Activated naive CD8-positive, alpha-beta T cell treated with anti-CD3 and anti-CD28 coated beads, Interleukin-2, amount 10 ng/mL, durations not matched to agents 7 days and 5 days (primary cell): ENCODE measurements at regions not wholly inside any gene's neighbourhood (a gene's known extent, or its start where the extent isn't known, plus 50 kb on each side); places are given as distances from the start of the nearest gene placed in this dataset.

Experiments used
- ATAC-seq: fragments of 150-1000 bp; cut with Tn5 transposase; one replicate; pipeline ENCODE4 v1.10.0; 2021; ENCODE audit warnings: low read depth, moderate library complexity
- POLR2A ChIA-PET: fragments of 350-600 bp; sonication (Branson Sonifier 250); formaldehyde crosslinking; loops from one replicate; lab custom pipeline; 2021; ENCODE audit warnings: antibody characterized with exemption; lab: Charles Lee
- DNase-seq: peaks from one replicate; pipeline ENCODE4 v3.0.0; 2021
- H3K27ac Mint-ChIP-seq: one replicate; pipeline ENCODE4 v1.8.0; 2022; ENCODE audit warnings: mild to moderate bottlenecking, mixed read lengths
- H3K27me3 Mint-ChIP-seq: one replicate; pipeline ENCODE4 v1.8.0; 2022; ENCODE audit warnings: mild to moderate bottlenecking, moderate library complexity, mixed read lengths
- H3K36me3 Mint-ChIP-seq: one replicate; pipeline ENCODE4 v1.8.0; 2021; ENCODE audit warnings: mild to moderate bottlenecking, mixed read lengths
- H3K4me1 Mint-ChIP-seq: one replicate; pipeline ENCODE4 v1.8.0; 2021; ENCODE audit warnings: mixed read lengths
- H3K4me3 Mint-ChIP-seq: one replicate; pipeline ENCODE4 v1.8.0; 2022; ENCODE audit warnings: mild to moderate bottlenecking, moderate library complexity, mixed read lengths
- H3K9me3 Mint-ChIP-seq: one replicate; pipeline ENCODE4 v1.8.0; 2021; ENCODE audit warnings: mixed read lengths

- Mint-ChIP-seq H3K27me3 (no peaks in the 10 kb centered on the region), H3K27ac (no peak overlapping the region), H3K9me3 (peaks cover 4% of the 10 kb centered on the region), H3K36me3 (no peaks in the 10 kb centered on the region), H3K4me1 (no peaks in the 10 kb centered on the region), H3K4me3 (no peak overlapping the region)
- ATAC-seq (no peak), DNase-seq (no peak)
- POLR2A ChIA-PET = no interaction called here
These were observed 415.2 kb upstream of the LRRTM4 start for GRCh38 chr2:77937366-77937765.

- peaks cover 5% of the 10 kb centered on the region for H3K9me3 Mint-ChIP-seq
- H3K27me3 Mint-ChIP-seq = no peaks in the 10 kb centered on the region
- DNase-seq (no peak), ATAC-seq (no peak)
- H3K4me1 Mint-ChIP-seq = no peaks in the 10 kb centered on the region
- H3K4me3 Mint-ChIP-seq = no peak overlapping the region
- H3K36me3 Mint-ChIP-seq = no peaks in the 10 kb centered on the region
- no peak overlapping the region for H3K27ac Mint-ChIP-seq
- POLR2A ChIA-PET = no interaction called here
These were observed 416.3 kb upstream of the LRRTM4 start for GRCh38 chr2:77938462-77938861.

- DNase-seq = no peak
- Mint-ChIP-seq H3K36me3 (no peaks in the 10 kb centered on the region), H3K27ac (no peak overlapping the region), H3K27me3 (no peaks in the 10 kb centered on the region), H3K4me1 (no peaks in the 10 kb centered on the region), H3K4me3 (no peak overlapping the region), H3K9me3 (peaks cover 3% of the 10 kb centered on the region)
- no peak for ATAC-seq
- POLR2A ChIA-PET = no interaction called here
These were observed 417.2 kb upstream of the LRRTM4 start for GRCh38 chr2:77939370-77939769.

- no peak for DNase-seq
- POLR2A ChIA-PET = no interaction called here
- Mint-ChIP-seq H3K36me3 (no peaks in the 10 kb centered on the region), H3K27me3 (no peaks in the 10 kb centered on the region), H3K4me3 (no peak overlapping the region), H3K9me3 (peaks cover 3% of the 10 kb centered on the region), H3K27ac (no peak overlapping the region), H3K4me1 (no peaks in the 10 kb centered on the region)
- no peak for ATAC-seq
These were observed 417.6 kb upstream of the LRRTM4 start for GRCh38 chr2:77939801-77940200.

GRCh38 chr2:77954931-77955330 lies 432.8 kb upstream of the LRRTM4 start:
- Mint-ChIP-seq H3K4me3 (no peak overlapping the region), H3K27me3 (no peaks in the 10 kb centered on the region), H3K4me1 (no peaks in the 10 kb centered on the region), H3K36me3 (no peaks in the 10 kb centered on the region), H3K9me3 (no peaks in the 10 kb centered on the region), H3K27ac (no peak overlapping the region)
- POLR2A ChIA-PET = no interaction called here
- DNase-seq (no peak), ATAC-seq (no peak)

- DNase-seq (no peak), ATAC-seq (no peak)
- Mint-ChIP-seq H3K27ac (no peak overlapping the region), H3K36me3 (no peaks in the 10 kb centered on the region), H3K4me3 (no peak overlapping the region), H3K9me3 (peaks cover 10% of the 10 kb centered on the region), H3K27me3 (no peaks in the 10 kb centered on the region), H3K4me1 (no peaks in the 10 kb centered on the region)
- POLR2A ChIA-PET = no interaction called here
These were observed 440.8 kb upstream of the LRRTM4 start for GRCh38 chr2:77962943-77963342.

GRCh38 chr2:77977471-77978063 lies 455.4 kb upstream of the LRRTM4 start:
- no peaks in the 10 kb centered on the region for H3K4me1 Mint-ChIP-seq
- H3K9me3 Mint-ChIP-seq = peaks cover 13% of the 10 kb centered on the region
- ATAC-seq (no peak), DNase-seq (no peak)
- no peak overlapping the region for H3K27ac Mint-ChIP-seq
- POLR2A ChIA-PET = no interaction called here
- H3K4me3 Mint-ChIP-seq = no peak overlapping the region
- H3K27me3 Mint-ChIP-seq = no peaks in the 10 kb centered on the region
- H3K36me3 Mint-ChIP-seq = no peaks in the 10 kb centered on the region

GRCh38 chr2:77995161-77995560 lies 473.0 kb upstream of the LRRTM4 start:
- Mint-ChIP-seq H3K4me1 (no peaks in the 10 kb centered on the region), H3K9me3 (no peaks in the 10 kb centered on the region), H3K27me3 (no peaks in the 10 kb centered on the region), H3K4me3 (no peak overlapping the region), H3K27ac (no peak overlapping the region), H3K36me3 (no peaks in the 10 kb centered on the region)
- ATAC-seq (no peak), DNase-seq (no peak)
- POLR2A ChIA-PET = no interaction called here

- H3K4me3 Mint-ChIP-seq = no peak overlapping the region
- no peaks in the 10 kb centered on the region for H3K36me3 Mint-ChIP-seq
- DNase-seq = no peak
- no peak for ATAC-seq
- H3K27ac Mint-ChIP-seq = no peak overlapping the region
- no peaks in the 10 kb centered on the region for H3K4me1 Mint-ChIP-seq
- H3K9me3 Mint-ChIP-seq = no peaks in the 10 kb centered on the region
- POLR2A ChIA-PET = no interaction called here
- no peaks in the 10 kb centered on the region for H3K27me3 Mint-ChIP-seq
These were observed 477.2 kb upstream of the LRRTM4 start for GRCh38 chr2:77999376-77999775.

- H3K9me3 Mint-ChIP-seq = peaks cover 3% of the 10 kb centered on the region
- H3K4me3 Mint-ChIP-seq = no peak overlapping the region
- H3K27me3 Mint-ChIP-seq = no peaks in the 10 kb centered on the region
- POLR2A ChIA-PET = no interaction called here
- DNase-seq = no peak
- no peak for ATAC-seq
- H3K4me1 Mint-ChIP-seq = no peaks in the 10 kb centered on the region
- H3K27ac Mint-ChIP-seq = no peak overlapping the region
- H3K36me3 Mint-ChIP-seq = no peaks in the 10 kb centered on the region
These were observed 487.1 kb upstream of the LRRTM4 start for GRCh38 chr2:78009289-78009688.

- H3K4me1 Mint-ChIP-seq = no peaks in the 10 kb centered on the region
- H3K27me3 Mint-ChIP-seq = no peaks in the 10 kb centered on the region
- H3K27ac Mint-ChIP-seq = no peak overlapping the region
- no peaks in the 10 kb centered on the region for H3K36me3 Mint-ChIP-seq
- H3K4me3 Mint-ChIP-seq = no peak overlapping the region
- peaks cover 7% of the 10 kb centered on the region for H3K9me3 Mint-ChIP-seq
- ATAC-seq (no peak), DNase-seq (no peak)
- POLR2A ChIA-PET = no interaction called here
These were observed 489.1 kb upstream of the LRRTM4 start for GRCh38 chr2:78011251-78011650.

- H3K36me3 Mint-ChIP-seq = no peaks in the 10 kb centered on the region
- H3K27me3 Mint-ChIP-seq = no peaks in the 10 kb centered on the region
- peaks cover 10% of the 10 kb centered on the region for H3K9me3 Mint-ChIP-seq
- DNase-seq = no peak
- no peak overlapping the region for H3K27ac Mint-ChIP-seq
- no peak overlapping the region for H3K4me3 Mint-ChIP-seq
- POLR2A ChIA-PET = no interaction called here
- H3K4me1 Mint-ChIP-seq = no peaks in the 10 kb centered on the region
- ATAC-seq = no peak
These were observed 498.3 kb upstream of the LRRTM4 start for GRCh38 chr2:78020491-78020890.

- Mint-ChIP-seq H3K27me3 (no peaks in the 10 kb centered on the region), H3K9me3 (peaks cover 8% of the 10 kb centered on the region), H3K4me3 (no peak overlapping the region), H3K4me1 (no peaks in the 10 kb centered on the region), H3K27ac (no peak overlapping the region), H3K36me3 (no peaks in the 10 kb centered on the region)
- ATAC-seq (no peak), DNase-seq (no peak)
- POLR2A ChIA-PET = no interaction called here
These were observed 501.2 kb upstream of the LRRTM4 start for GRCh38 chr2:78023356-78023755.

- H3K9me3 Mint-ChIP-seq = peaks cover 11% of the 10 kb centered on the region
- POLR2A ChIA-PET = no interaction called here
- no peaks in the 10 kb centered on the region for H3K4me1 Mint-ChIP-seq
- H3K27ac Mint-ChIP-seq = no peak overlapping the region
- no peaks in the 10 kb centered on the region for H3K27me3 Mint-ChIP-seq
- H3K4me3 Mint-ChIP-seq = no peak overlapping the region
- no peak for DNase-seq
- no peak for ATAC-seq
- H3K36me3 Mint-ChIP-seq = no peaks in the 10 kb centered on the region
These were observed 502.8 kb upstream of the LRRTM4 start for GRCh38 chr2:78024996-78025395.
